GM19240 (cell line): ENCODE measurements at regions not wholly inside any gene's neighbourhood (a gene's known extent, or its start where the extent isn't known, plus 50 kb on each side); places are given as distances from the start of the nearest gene placed in this dataset.
"Not testable (repeated sequence)": the region's sequence is repeated elsewhere in the genome, so short reads cannot be mapped to it uniquely, and the experiment has no call there.

ENCODE experiments used
- DNase-seq: peaks from one replicate; pipeline ENCODE4 v3.0.0; 2011; ENCODE audit warnings: low spot score; ENCODE audit not compliant: insufficient read length

- no peak for DNase-seq
Measured at GRCh38 chr14:42545636-42546035, 939.0 kb downstream of the LRFN5 start.

GRCh38 chr14:42541535-42542001 is 934.9 kb downstream of the LRFN5 start:
- DNase-seq, result no peak

GRCh38 chr14:42535397-42535796 is 928.7 kb downstream of the LRFN5 start:
- no peak for DNase-seq

- no peak for DNase-seq
Measured at GRCh38 chr14:42533476-42533875, 926.8 kb downstream of the LRFN5 start.

- no peak for DNase-seq
Measured at GRCh38 chr14:42532194-42532593, 925.5 kb downstream of the LRFN5 start.

- DNase-seq, result no peak
Measured at GRCh38 chr14:42527141-42527540, 920.5 kb downstream of the LRFN5 start.

- no peak for DNase-seq
Measured at GRCh38 chr14:42523666-42524065, 917.0 kb downstream of the LRFN5 start.

GRCh38 chr14:42517806-42518500 is 911.3 kb downstream of the LRFN5 start:
- DNase-seq, result no peak

- no peak for DNase-seq
Measured at GRCh38 chr14:42513837-42514236, 907.2 kb downstream of the LRFN5 start.

GRCh38 chr14:42510071-42510470 is 903.4 kb downstream of the LRFN5 start:
- no peak for DNase-seq

GRCh38 chr14:42508209-42508946 is 901.7 kb downstream of the LRFN5 start:
- DNase-seq, result no peak

- DNase-seq, result no peak
Measured at GRCh38 chr14:42504433-42504832, 897.8 kb downstream of the LRFN5 start.

GRCh38 chr14:42499137-42499536 is 892.5 kb downstream of the LRFN5 start:
- no peak for DNase-seq

- DNase-seq, result no peak
Measured at GRCh38 chr14:42490536-42490935, 883.9 kb downstream of the LRFN5 start.

- no peak for DNase-seq
Measured at GRCh38 chr14:42488965-42489364, 882.3 kb downstream of the LRFN5 start.

GRCh38 chr14:42482345-42482971 is 875.8 kb downstream of the LRFN5 start:
- DNase-seq, result not testable (repeated sequence)

- DNase-seq, result not testable (repeated sequence)
Measured at GRCh38 chr14:42481714-42482113, 875.0 kb downstream of the LRFN5 start.

- DNase-seq, result no peak
Measured at GRCh38 chr14:42480255-42480654, 873.6 kb downstream of the LRFN5 start.

GRCh38 chr14:42475289-42475688 is 868.6 kb downstream of the LRFN5 start:
- no peak for DNase-seq

GRCh38 chr14:42470427-42470719 is 863.7 kb downstream of the LRFN5 start:
- no peak for DNase-seq

GRCh38 chr14:42469637-42470426 is 863.2 kb downstream of the LRFN5 start:
- no peak for DNase-seq

GRCh38 chr14:42460673-42461072 is 854.0 kb downstream of the LRFN5 start:
- DNase-seq, result no peak
